ENCODE measurements at regions not wholly inside any gene's neighbourhood (a gene's known extent, or its start where the extent isn't known, plus 50 kb on each side); places are given as distances from the start of the nearest gene placed in this dataset.

- no peak for TF ChIP-seq POLR2A (IDR thresholded peaks at IDR 0.05)
- TF ChIP-seq CTCF (IDR thresholded peaks at IDR 0.05) = no peak
- TF ChIP-seq POLR2AphosphoS5 (IDR thresholded peaks at IDR 0.05) = no peak
- TF ChIP-seq EP300 (IDR thresholded peaks at IDR 0.05) = no peak
Measured at GRCh38 chr3:84108442-84108971, 850.3 kb upstream of the CADM2 start.

All from suprapubic skin (tissue), 4 donors.